ENCODE measurements at regions not wholly inside any gene's neighbourhood (a gene's known extent, or its start where the extent isn't known, plus 50 kb on each side); places are given as distances from the start of the nearest gene placed in this dataset.

GRCh38 chr1:8112611-8113261 lies 86.6 kb upstream of the ERRFI1 start (continued):
- TF ChIP-seq TSHZ2 (CRISPR knock-in tag; IDR thresholded peaks at IDR 0.05) (no peak), PPARA (CRISPR knock-in tag; IDR thresholded peaks at IDR 0.05; ENCODE audit: borderline replicate concordance) (no peak), ZFP30 (CRISPR knock-in tag; IDR thresholded peaks at IDR 0.05) (no peak)

- TF ChIP-seq ZC3H10 (CRISPR knock-in tag; IDR thresholded peaks at IDR 0.05), result no peak
- TF ChIP-seq PPARA (CRISPR knock-in tag; IDR thresholded peaks at IDR 0.05; ENCODE audit: borderline replicate concordance), result no peak
- TF ChIP-seq ZNF8 (CRISPR knock-in tag; IDR thresholded peaks at IDR 0.05), result no peak
- TF ChIP-seq, protein P1, sequence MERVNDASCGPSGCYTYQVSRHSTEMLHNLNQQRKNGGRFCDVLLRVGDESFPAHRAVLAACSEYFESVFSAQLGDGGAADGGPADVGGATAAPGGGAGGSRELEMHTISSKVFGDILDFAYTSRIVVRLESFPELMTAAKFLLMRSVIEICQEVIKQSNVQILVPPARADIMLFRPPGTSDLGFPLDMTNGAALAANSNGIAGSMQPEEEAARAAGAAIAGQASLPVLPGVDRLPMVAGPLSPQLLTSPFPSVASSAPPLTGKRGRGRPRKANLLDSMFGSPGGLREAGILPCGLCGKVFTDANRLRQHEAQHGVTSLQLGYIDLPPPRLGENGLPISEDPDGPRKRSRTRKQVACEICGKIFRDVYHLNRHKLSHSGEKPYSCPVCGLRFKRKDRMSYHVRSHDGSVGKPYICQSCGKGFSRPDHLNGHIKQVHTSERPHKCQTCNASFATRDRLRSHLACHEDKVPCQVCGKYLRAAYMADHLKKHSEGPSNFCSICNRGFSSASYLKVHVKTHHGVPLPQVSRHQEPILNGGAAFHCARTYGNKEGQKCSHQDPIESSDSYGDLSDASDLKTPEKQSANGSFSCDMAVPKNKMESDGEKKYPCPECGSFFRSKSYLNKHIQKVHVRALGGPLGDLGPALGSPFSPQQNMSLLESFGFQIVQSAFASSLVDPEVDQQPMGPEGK (CRISPR knock-in tag; IDR thresholded peaks at IDR 0.05; ENCODE audit: borderline replicate concordance), result no peak
- TF ChIP-seq ARNTL (CRISPR knock-in tag; IDR thresholded peaks at IDR 0.05; ENCODE audit: borderline replicate concordance, low read depth), result no peak
- no peak for TF ChIP-seq ZNF70 (CRISPR knock-in tag; IDR thresholded peaks at IDR 0.05)
- TF ChIP-seq ISL1 (CRISPR knock-in tag; IDR thresholded peaks at IDR 0.05), result no peak
- TF ChIP-seq TSHZ2 (CRISPR knock-in tag; IDR thresholded peaks at IDR 0.05), result no peak
- no peak for TF ChIP-seq TCF4 (CRISPR knock-in tag; IDR thresholded peaks at IDR 0.05; ENCODE audit: borderline replicate concordance)
- TF ChIP-seq ESRRG (CRISPR knock-in tag; IDR thresholded peaks at IDR 0.05), result no peak
- no peak for TF ChIP-seq RARB (CRISPR knock-in tag; IDR thresholded peaks at IDR 0.05)
- no peak for TF ChIP-seq ZFP30 (CRISPR knock-in tag; IDR thresholded peaks at IDR 0.05)
- no peak for ATAC-seq
Measured at GRCh38 chr1:8111560-8111959, 85.5 kb upstream of the ERRFI1 start.

- ATAC-seq, result no peak
- TF ChIP-seq ZNF565 (CRISPR knock-in tag; conservative IDR thresholded peaks at IDR 0.05; ENCODE audit: low read depth) (no peak), ZC3H10 (CRISPR knock-in tag; IDR thresholded peaks at IDR 0.05) (no peak), ZNF70 (CRISPR knock-in tag; IDR thresholded peaks at IDR 0.05) (no peak), CSDC2 (CRISPR knock-in tag; IDR thresholded peaks at IDR 0.05) (no peak), ISL1 (CRISPR knock-in tag; IDR thresholded peaks at IDR 0.05) (no peak), ESRRG (CRISPR knock-in tag; IDR thresholded peaks at IDR 0.05) (no peak), ZNF8 (CRISPR knock-in tag; IDR thresholded peaks at IDR 0.05) (no peak), TCF4 (CRISPR knock-in tag; IDR thresholded peaks at IDR 0.05; ENCODE audit: borderline replicate concordance) (no peak), GLIS3 (CRISPR knock-in tag; IDR thresholded peaks at IDR 0.05) (no peak), CREB5 (CRISPR knock-in tag; IDR thresholded peaks at IDR 0.05; ENCODE audit: low read depth) (no peak), ZFP3 (CRISPR knock-in tag; IDR thresholded peaks at IDR 0.05) (no peak), TOX (CRISPR knock-in tag; IDR thresholded peaks at IDR 0.05; ENCODE audit: borderline replicate concordance) (no peak)
Measured at GRCh38 chr1:8109216-8109615, 83.1 kb upstream of the ERRFI1 start.

- ATAC-seq, result no peak
- TF ChIP-seq OSR1 (CRISPR knock-in tag; IDR thresholded peaks at IDR 0.05) (no peak), ZFP30 (CRISPR knock-in tag; IDR thresholded peaks at IDR 0.05) (no peak), ISL1 (CRISPR knock-in tag; IDR thresholded peaks at IDR 0.05) (no peak), POU6F1 (CRISPR knock-in tag; IDR thresholded peaks at IDR 0.05; ENCODE audit: borderline replicate concordance, low read depth) (no peak), ZNF70 (CRISPR knock-in tag; IDR thresholded peaks at IDR 0.05) (no peak)
- TF ChIP-seq, protein P1 (CRISPR knock-in tag; IDR thresholded peaks at IDR 0.05; ENCODE audit: borderline replicate concordance), result no peak
Measured at GRCh38 chr1:8107897-8108296, 81.8 kb upstream of the ERRFI1 start.

All from SK-N-SH treated with all-trans-retinoic acid at 6 μM for 48 hours (cell line).